ENCODE measurements at regions not wholly inside any gene's neighbourhood (a gene's known extent, or its start where the extent isn't known, plus 50 kb on each side); places are given as distances from the start of the nearest gene placed in this dataset.
"Not testable (repeated sequence)": the region's sequence is repeated elsewhere in the genome, so short reads cannot be mapped to it uniquely, and the experiment has no call there.

GRCh38 chrX:121579016-121579760 lies 531.8 kb downstream of the GLUD2 start:
- H3K9me3 Mint-ChIP-seq: no peaks in the 10 kb centered on the region
- H3K27ac Mint-ChIP-seq: no peak overlapping the region

GRCh38 chrX:121581885-121582284 lies 534.5 kb downstream of the GLUD2 start:
- Mint-ChIP-seq H3K9me3 (no peaks in the 10 kb centered on the region), H3K4me3 (no peak overlapping the region), H3K36me3 (no peaks in the 10 kb centered on the region), H3K27me3 (no peaks in the 10 kb centered on the region), H3K27ac (no peak overlapping the region), H3K4me1 (no peaks in the 10 kb centered on the region)

More at GRCh38 chrX:121579016-121579760, 531.8 kb downstream of the GLUD2 start:
- no peaks in the 10 kb centered on the region for H3K36me3 Mint-ChIP-seq
- no peak overlapping the region for H3K4me3 Mint-ChIP-seq
- no peaks in the 10 kb centered on the region for H3K4me1 Mint-ChIP-seq
- H3K27me3 Mint-ChIP-seq: no peaks in the 10 kb centered on the region

- Mint-ChIP-seq H3K36me3 (no peaks in the 10 kb centered on the region), H3K9me3 (no peaks in the 10 kb centered on the region), H3K27me3 (peaks cover 3% of the 10 kb centered on the region), H3K27ac (no peak overlapping the region), H3K4me3 (no peak overlapping the region), H3K4me1 (no peaks in the 10 kb centered on the region)
Measured at GRCh38 chrX:121585626-121586025, 538.2 kb downstream of the GLUD2 start.

- no peaks in the 10 kb centered on the region for H3K36me3 Mint-ChIP-seq
- no peaks in the 10 kb centered on the region for H3K4me1 Mint-ChIP-seq
Measured at GRCh38 chrX:121592884-121593283, 545.5 kb downstream of the GLUD2 start.

GRCh38 chrX:121598356-121598755 lies 550.9 kb downstream of the GLUD2 start:
- H3K36me3 Mint-ChIP-seq: no peaks in the 10 kb centered on the region
- H3K27me3 Mint-ChIP-seq: no peaks in the 10 kb centered on the region
- no peak overlapping the region for H3K27ac Mint-ChIP-seq
- no peaks in the 10 kb centered on the region for H3K9me3 Mint-ChIP-seq
- no peak overlapping the region for H3K4me3 Mint-ChIP-seq
- no peaks in the 10 kb centered on the region for H3K4me1 Mint-ChIP-seq

More at GRCh38 chrX:121592884-121593283, 545.5 kb downstream of the GLUD2 start:
- Mint-ChIP-seq H3K27ac (no peak overlapping the region), H3K27me3 (peaks cover 3% of the 10 kb centered on the region), H3K4me3 (no peak overlapping the region), H3K9me3 (no peaks in the 10 kb centered on the region)

- no peak overlapping the region for H3K4me3 Mint-ChIP-seq
- no peaks in the 10 kb centered on the region for H3K4me1 Mint-ChIP-seq
- no peaks in the 10 kb centered on the region for H3K27me3 Mint-ChIP-seq
- H3K27ac Mint-ChIP-seq: no peak overlapping the region
- H3K9me3 Mint-ChIP-seq: no peaks in the 10 kb centered on the region
- H3K36me3 Mint-ChIP-seq: no peaks in the 10 kb centered on the region
Measured at GRCh38 chrX:121635141-121635540, 587.7 kb downstream of the GLUD2 start.

- Mint-ChIP-seq H3K36me3 (no peaks in the 10 kb centered on the region), H3K9me3 (no peaks in the 10 kb centered on the region), H3K4me1 (no peaks in the 10 kb centered on the region), H3K27ac (no peak overlapping the region), H3K4me3 (no peak overlapping the region), H3K27me3 (no peaks in the 10 kb centered on the region)
Measured at GRCh38 chrX:121639781-121640180, 592.4 kb downstream of the GLUD2 start.

GRCh38 chrX:121641560-121641959 lies 594.1 kb downstream of the GLUD2 start:
- Mint-ChIP-seq H3K36me3 (no peaks in the 10 kb centered on the region), H3K4me3 (no peak overlapping the region), H3K9me3 (no peaks in the 10 kb centered on the region), H3K27ac (no peak overlapping the region), H3K27me3 (no peaks in the 10 kb centered on the region), H3K4me1 (no peaks in the 10 kb centered on the region)

GRCh38 chrX:121642415-121642814 lies 595.0 kb downstream of the GLUD2 start:
- H3K9me3 Mint-ChIP-seq: peaks cover under 1% of the 10 kb centered on the region
- H3K36me3 Mint-ChIP-seq: no peaks in the 10 kb centered on the region
- H3K4me3 Mint-ChIP-seq: no peak overlapping the region
- H3K4me1 Mint-ChIP-seq: no peaks in the 10 kb centered on the region
- no peak overlapping the region for H3K27ac Mint-ChIP-seq
- peaks cover 1% of the 10 kb centered on the region for H3K27me3 Mint-ChIP-seq

- Mint-ChIP-seq H3K4me1 (no peaks in the 10 kb centered on the region), H3K9me3 (peaks cover 5% of the 10 kb centered on the region), H3K27ac (no peak overlapping the region), H3K4me3 (no peak overlapping the region), H3K27me3 (peaks cover 1% of the 10 kb centered on the region), H3K36me3 (no peaks in the 10 kb centered on the region)
Measured at GRCh38 chrX:121649417-121649816, 602.0 kb downstream of the GLUD2 start.

- Mint-ChIP-seq H3K36me3 (no peaks in the 10 kb centered on the region), H3K27me3 (no peaks in the 10 kb centered on the region), H3K27ac (no peak overlapping the region), H3K9me3 (no peaks in the 10 kb centered on the region), H3K4me3 (no peak overlapping the region), H3K4me1 (no peaks in the 10 kb centered on the region)
Measured at GRCh38 chrX:121655276-121655675, 607.9 kb downstream of the GLUD2 start.

GRCh38 chrX:121666171-121666570 lies 618.8 kb downstream of the GLUD2 start:
- no peaks in the 10 kb centered on the region for H3K27me3 Mint-ChIP-seq
- no peaks in the 10 kb centered on the region for H3K36me3 Mint-ChIP-seq
- no peaks in the 10 kb centered on the region for H3K9me3 Mint-ChIP-seq
- no peaks in the 10 kb centered on the region for H3K4me1 Mint-ChIP-seq
- no peak overlapping the region for H3K27ac Mint-ChIP-seq
- no peak overlapping the region for H3K4me3 Mint-ChIP-seq

GRCh38 chrX:121671649-121672048 lies 624.2 kb downstream of the GLUD2 start:
- H3K4me3 Mint-ChIP-seq: no peak overlapping the region
- H3K27me3 Mint-ChIP-seq: no peaks in the 10 kb centered on the region
- H3K27ac Mint-ChIP-seq: no peak overlapping the region

GRCh38 chrX:121709236-121709635 lies 661.8 kb downstream of the GLUD2 start:
- not testable (repeated sequence) for H3K4me1 Mint-ChIP-seq

More at GRCh38 chrX:121671649-121672048, 624.2 kb downstream of the GLUD2 start:
- no peaks in the 10 kb centered on the region for H3K9me3 Mint-ChIP-seq
- H3K36me3 Mint-ChIP-seq: no peaks in the 10 kb centered on the region
- H3K4me1 Mint-ChIP-seq: no peaks in the 10 kb centered on the region

GRCh38 chrX:121733514-121733913 lies 686.1 kb downstream of the GLUD2 start:
- no peak overlapping the region for H3K27ac Mint-ChIP-seq
- no peaks in the 10 kb centered on the region for H3K4me1 Mint-ChIP-seq
- no peaks in the 10 kb centered on the region for H3K27me3 Mint-ChIP-seq
- no peaks in the 10 kb centered on the region for H3K9me3 Mint-ChIP-seq
- no peaks in the 10 kb centered on the region for H3K36me3 Mint-ChIP-seq
- no peak overlapping the region for H3K4me3 Mint-ChIP-seq

More at GRCh38 chrX:121709236-121709635, 661.8 kb downstream of the GLUD2 start:
- peaks cover 10% of the 10 kb centered on the region for H3K9me3 Mint-ChIP-seq
- H3K4me3 Mint-ChIP-seq, H3K27ac Mint-ChIP-seq, H3K27me3 Mint-ChIP-seq, H3K36me3 Mint-ChIP-seq: not testable (repeated sequence)

GRCh38 chrX:121746105-121746504 lies 698.7 kb downstream of the GLUD2 start:
- H3K4me1 Mint-ChIP-seq: no peaks in the 10 kb centered on the region
- H3K36me3 Mint-ChIP-seq: no peaks in the 10 kb centered on the region
- no peaks in the 10 kb centered on the region for H3K9me3 Mint-ChIP-seq
- H3K4me3 Mint-ChIP-seq: no peak overlapping the region
- no peaks in the 10 kb centered on the region for H3K27me3 Mint-ChIP-seq
- H3K27ac Mint-ChIP-seq: no peak overlapping the region

- H3K36me3 Mint-ChIP-seq, H3K27ac Mint-ChIP-seq, H3K4me1 Mint-ChIP-seq, H3K4me3 Mint-ChIP-seq, H3K27me3 Mint-ChIP-seq, H3K9me3 Mint-ChIP-seq: not testable (repeated sequence)
Measured at GRCh38 chrX:121753602-121754001, 706.2 kb downstream of the GLUD2 start.
